ENCODE measurements at regions not wholly inside any gene's neighbourhood (a gene's known extent, or its start where the extent isn't known, plus 50 kb on each side); places are given as distances from the start of the nearest gene placed in this dataset.

- TF ChIP-seq EP300 (IDR thresholded peaks at IDR 0.05) (no peak), CTCF (IDR thresholded peaks at IDR 0.05) (no peak), POLR2A (IDR thresholded peaks at IDR 0.05) (no peak)
- DNase-seq: no peak
- Histone ChIP-seq H3K9me3 (no peaks in the 10 kb centered on the region), H3K4me3 (no peak overlapping the region), H3K27me3 (no peaks in the 10 kb centered on the region), H3K36me3 (no peaks in the 10 kb centered on the region), H3K4me1 (ENCODE audit: insufficient read depth) (no peaks in the 10 kb centered on the region), H3K27ac (no peak overlapping the region)
- intact Hi-C loops (cut with DNase I): no loop called here
- 91 to 94% (median 91%) methylated on average over 7 of the region's 7 CpGs for WGBS, 3 donors
These were observed 108.2 kb upstream of the NFE2L3 start for GRCh38 chr7:26043801-26044200.

DNA sequence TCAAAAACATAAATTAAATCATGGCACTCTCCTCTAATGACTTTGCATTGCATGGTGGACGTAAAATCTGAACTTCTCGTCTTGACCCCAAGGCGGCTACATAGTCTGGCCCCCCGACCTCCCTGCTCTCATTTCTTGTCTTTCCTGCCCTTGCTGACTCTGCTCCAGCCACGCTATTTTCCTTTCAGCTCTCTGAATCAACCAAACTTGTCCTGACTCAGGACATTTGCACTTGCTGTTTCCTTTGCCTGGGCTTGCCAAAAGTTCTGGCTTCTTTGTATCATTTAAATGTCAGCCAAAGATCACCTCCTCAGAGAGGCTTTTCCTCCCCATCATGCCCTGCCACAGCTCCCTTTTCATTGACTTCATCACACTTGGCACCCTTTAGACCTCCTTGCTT, 107.7 kb upstream of the NFE2L3 start:
- TF ChIP-seq POLR2A (IDR thresholded peaks at IDR 0.05) (no peak), CTCF (IDR thresholded peaks at IDR 0.05) (no peak), EP300 (IDR thresholded peaks at IDR 0.05) (no peak)
- H3K9me3 ChIP-seq: no peaks in the 10 kb centered on the region
- no peak overlapping the region for H3K4me3 ChIP-seq
- H3K27me3 ChIP-seq: no peaks in the 10 kb centered on the region
- intact Hi-C loops (cut with DNase I): no loop called here
- WGBS, 3 donors: 75 to 84% (median 77%) methylated on average over 5 of the region's 5 CpGs
- H3K27ac ChIP-seq: no peak overlapping the region
- no peaks in the 10 kb centered on the region for H3K4me1 ChIP-seq (ENCODE audit: insufficient read depth)
- DNase-seq: no peak
- no peaks in the 10 kb centered on the region for H3K36me3 ChIP-seq

DNA sequence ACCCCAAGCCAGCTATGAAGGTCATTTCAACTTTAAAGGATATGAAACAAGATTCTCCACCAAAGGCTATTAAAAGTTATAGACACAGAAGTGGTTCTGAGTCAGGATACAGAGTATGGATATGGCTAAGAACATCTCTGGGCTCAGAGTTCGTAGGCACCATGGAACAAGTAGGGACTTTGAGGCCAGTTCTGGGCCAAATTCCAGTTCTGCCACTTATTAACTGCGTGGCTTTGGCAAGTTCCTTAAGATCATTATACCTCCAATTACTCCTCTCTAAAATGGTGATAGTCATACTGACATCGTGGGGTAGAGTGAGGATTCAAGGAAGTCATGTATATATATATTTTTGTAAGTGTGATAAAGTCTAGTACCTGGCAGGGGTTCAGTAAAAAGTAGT, 105.8 kb upstream of the NFE2L3 start:
- no peaks in the 10 kb centered on the region for H3K27me3 ChIP-seq
- 53 to 66% (median 60%) methylated on average over 3 of the region's 3 CpGs for WGBS, 3 donors
- H3K9me3 ChIP-seq: no peaks in the 10 kb centered on the region
- intact Hi-C loops (cut with DNase I): no loop called here
- H3K36me3 ChIP-seq: no peaks in the 10 kb centered on the region
- H3K4me3 ChIP-seq: no peak overlapping the region
- H3K27ac ChIP-seq: no peak overlapping the region
- H3K4me1 ChIP-seq (ENCODE audit: insufficient read depth): no peaks in the 10 kb centered on the region
- TF ChIP-seq EP300 (IDR thresholded peaks at IDR 0.05) (no peak), POLR2A (IDR thresholded peaks at IDR 0.05) (no peak), CTCF (IDR thresholded peaks at IDR 0.05) (no peak)
- DNase-seq: no peak

GRCh38 chr7:26046878-26047277, 105.1 kb upstream of the NFE2L3 start:
- 77 to 92% (median 87%) methylated on average over 1 of the region's 1 CpG for WGBS, 3 donors
- H3K4me3 ChIP-seq: no peak overlapping the region
- no peak overlapping the region for H3K27ac ChIP-seq
- H3K4me1 ChIP-seq (ENCODE audit: insufficient read depth): no peaks in the 10 kb centered on the region
- H3K36me3 ChIP-seq: no peaks in the 10 kb centered on the region
- intact Hi-C loops (cut with DNase I): no loop called here
- no peaks in the 10 kb centered on the region for H3K9me3 ChIP-seq
- no peak for DNase-seq
- no peak for TF ChIP-seq CTCF (IDR thresholded peaks at IDR 0.05)
- no peak for TF ChIP-seq POLR2A (IDR thresholded peaks at IDR 0.05)
- no peak for TF ChIP-seq EP300 (IDR thresholded peaks at IDR 0.05)
- H3K27me3 ChIP-seq: no peaks in the 10 kb centered on the region

GRCh38 chr7:26048663-26049062, 103.3 kb upstream of the NFE2L3 start:
- H3K9me3 ChIP-seq: no peaks in the 10 kb centered on the region
- no peak overlapping the region for H3K27ac ChIP-seq
- H3K4me1 ChIP-seq (ENCODE audit: insufficient read depth): no peaks in the 10 kb centered on the region
- no peaks in the 10 kb centered on the region for H3K27me3 ChIP-seq
- TF ChIP-seq CTCF (IDR thresholded peaks at IDR 0.05): no peak
- no peak for TF ChIP-seq POLR2A (IDR thresholded peaks at IDR 0.05)
- no peak for TF ChIP-seq EP300 (IDR thresholded peaks at IDR 0.05)
- 78 to 86% (median 84%) methylated on average over 5 of the region's 5 CpGs for WGBS, 3 donors
- no peaks in the 10 kb centered on the region for H3K36me3 ChIP-seq
- DNase-seq: no peak
- intact Hi-C loops (cut with DNase I): no loop called here
- no peak overlapping the region for H3K4me3 ChIP-seq
